ENCODE measurements at regions not wholly inside any gene's neighbourhood (a gene's known extent, or its start where the extent isn't known, plus 50 kb on each side); places are given as distances from the start of the nearest gene placed in this dataset.

DNA sequence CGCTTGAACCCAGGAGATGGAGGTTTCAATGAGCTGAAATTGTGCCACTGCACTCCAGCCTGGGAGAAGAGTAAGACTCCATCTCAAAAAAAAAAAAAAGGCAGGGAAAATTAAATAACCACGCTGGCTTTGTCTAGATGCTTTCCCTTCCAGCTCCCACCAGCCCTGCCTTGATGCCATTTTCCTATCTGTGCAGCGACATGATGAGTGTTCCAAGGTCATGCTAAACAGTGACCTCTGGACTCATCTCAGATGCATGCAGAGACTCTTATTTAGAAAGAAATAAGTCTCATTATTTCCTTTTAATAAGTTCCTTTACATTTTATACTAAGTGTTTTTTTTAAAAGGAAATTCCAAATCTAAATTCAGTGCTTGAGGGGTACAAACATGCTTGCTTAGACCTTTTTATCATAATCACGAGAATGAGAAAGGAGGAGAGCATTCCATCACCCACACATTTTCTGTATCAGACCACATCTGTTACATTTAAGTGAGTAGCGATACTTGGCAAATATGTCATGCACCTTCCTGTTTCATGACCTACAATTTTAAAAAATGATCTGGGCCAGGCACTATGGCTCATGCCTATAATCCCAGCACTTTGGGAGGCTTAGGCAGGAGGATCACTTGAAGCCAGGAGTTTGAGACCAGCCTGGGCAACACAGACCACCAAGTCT is 101.1 kb upstream of the RREB1 start:
- TF ChIP-seq POLR2A (IDR thresholded peaks at IDR 0.05) = no peak
- TF ChIP-seq POLR2AphosphoS5 (IDR thresholded peaks at IDR 0.05) = no peak
- TF ChIP-seq, protein P1, sequence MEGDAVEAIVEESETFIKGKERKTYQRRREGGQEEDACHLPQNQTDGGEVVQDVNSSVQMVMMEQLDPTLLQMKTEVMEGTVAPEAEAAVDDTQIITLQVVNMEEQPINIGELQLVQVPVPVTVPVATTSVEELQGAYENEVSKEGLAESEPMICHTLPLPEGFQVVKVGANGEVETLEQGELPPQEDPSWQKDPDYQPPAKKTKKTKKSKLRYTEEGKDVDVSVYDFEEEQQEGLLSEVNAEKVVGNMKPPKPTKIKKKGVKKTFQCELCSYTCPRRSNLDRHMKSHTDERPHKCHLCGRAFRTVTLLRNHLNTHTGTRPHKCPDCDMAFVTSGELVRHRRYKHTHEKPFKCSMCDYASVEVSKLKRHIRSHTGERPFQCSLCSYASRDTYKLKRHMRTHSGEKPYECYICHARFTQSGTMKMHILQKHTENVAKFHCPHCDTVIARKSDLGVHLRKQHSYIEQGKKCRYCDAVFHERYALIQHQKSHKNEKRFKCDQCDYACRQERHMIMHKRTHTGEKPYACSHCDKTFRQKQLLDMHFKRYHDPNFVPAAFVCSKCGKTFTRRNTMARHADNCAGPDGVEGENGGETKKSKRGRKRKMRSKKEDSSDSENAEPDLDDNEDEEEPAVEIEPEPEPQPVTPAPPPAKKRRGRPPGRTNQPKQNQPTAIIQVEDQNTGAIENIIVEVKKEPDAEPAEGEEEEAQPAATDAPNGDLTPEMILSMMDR (IDR thresholded peaks at IDR 0.05 in 8 of 11, conservative IDR thresholded peaks at IDR 0.05 in 3 of 11) = no peak
- intact Hi-C loops (cut with DNase I; ENCODE audit: low total_unique reads) = no loop called here
- Histone ChIP-seq H3K36me3 (no peaks in the 10 kb centered on the region), H3K27me3 (replicated peaks in 1 of 7) (no peaks in the 10 kb centered on the region), H3K27ac (no peak overlapping the region), H3K4me3 (no peak overlapping the region), H3K4me1 (no peaks in the 10 kb centered on the region), H3K9me3 (no peaks in the 10 kb centered on the region)
- DNase-seq = no peak
- 57 to 71% (median 70%) methylated on average over 5 of the region's 5 CpGs for WGBS, 5 donors

DNA sequence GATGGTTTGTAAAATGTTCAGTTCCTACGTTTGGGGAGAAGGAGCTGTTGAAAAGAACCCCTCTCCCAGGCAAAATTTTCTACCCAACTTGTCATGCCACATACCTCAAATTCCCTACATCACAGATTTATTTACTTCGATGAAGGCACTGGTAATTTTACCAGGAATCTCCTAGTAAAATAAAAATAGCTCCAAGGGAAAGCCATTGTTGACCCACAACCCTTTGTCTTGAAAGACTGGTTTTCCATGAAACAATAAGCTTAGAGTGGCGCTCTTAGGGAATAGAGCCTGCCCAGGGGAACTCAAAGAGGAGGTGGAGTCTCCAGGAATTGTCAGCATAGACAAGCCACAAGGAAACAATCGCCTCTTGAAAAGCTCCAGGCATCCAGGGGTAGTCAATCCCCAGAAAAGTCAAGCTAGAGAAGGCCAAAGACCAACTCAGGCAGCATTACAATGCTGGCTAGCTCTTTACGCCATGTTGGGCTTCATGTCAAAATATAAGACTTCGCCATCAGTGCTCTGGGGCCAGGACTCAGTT is 99.2 kb upstream of the RREB1 start:
- WGBS, 5 donors = 67 to 81% (median 80%) methylated on average over 6 of the region's 6 CpGs
- H3K4me1 ChIP-seq = no peaks in the 10 kb centered on the region
- TF ChIP-seq POLR2A (IDR thresholded peaks at IDR 0.05) (no peak), POLR2AphosphoS5 (IDR thresholded peaks at IDR 0.05) (no peak)
- TF ChIP-seq, protein P1 (IDR thresholded peaks at IDR 0.05 in 8 of 11, conservative IDR thresholded peaks at IDR 0.05 in 3 of 11) = no peak
- intact Hi-C loops (cut with DNase I; ENCODE audit: low total_unique reads) = no loop called here
- no peak overlapping the region for H3K4me3 ChIP-seq
- DNase-seq = no peak
- no peak overlapping the region for H3K27ac ChIP-seq
- no peaks in the 10 kb centered on the region for H3K9me3 ChIP-seq
- no peaks in the 10 kb centered on the region for H3K27me3 ChIP-seq (replicated peaks in 1 of 7)
- H3K36me3 ChIP-seq = no peaks in the 10 kb centered on the region

DNA sequence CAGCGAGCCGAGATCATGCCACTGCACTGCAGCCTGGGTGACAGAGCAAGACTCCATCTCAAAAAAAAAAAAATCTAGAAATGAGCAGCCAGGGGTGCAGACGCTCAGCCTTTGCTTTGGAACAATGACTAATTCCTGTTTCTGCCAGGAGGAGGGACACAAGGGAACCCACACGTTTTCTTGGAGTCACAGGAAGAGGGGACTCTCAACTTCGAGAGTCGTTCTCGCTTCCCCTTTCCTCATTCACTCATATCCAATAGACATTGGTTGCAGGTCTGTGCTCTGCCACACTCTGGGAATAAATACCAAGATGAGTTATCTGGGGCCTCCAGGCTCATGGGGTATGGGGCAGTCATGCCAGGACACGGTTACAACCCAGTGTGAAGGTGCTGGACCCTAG is 91.5 kb upstream of the RREB1 start:
- intact Hi-C loops (cut with DNase I; ENCODE audit: low total_unique reads) = no loop called here
- 56 to 64% (median 61%) methylated on average over 8 of the region's 8 CpGs for WGBS, 5 donors
- H3K27ac ChIP-seq = no peak overlapping the region
- no peak for TF ChIP-seq POLR2A (IDR thresholded peaks at IDR 0.05)
- TF ChIP-seq, protein P1 (IDR thresholded peaks at IDR 0.05 in 8 of 11, conservative IDR thresholded peaks at IDR 0.05 in 3 of 11) = no peak
- TF ChIP-seq POLR2AphosphoS5 (IDR thresholded peaks at IDR 0.05) = no peak
- no peak for DNase-seq
- H3K36me3 ChIP-seq = no peaks in the 10 kb centered on the region
- H3K9me3 ChIP-seq = no peaks in the 10 kb centered on the region
- no peak overlapping the region for H3K4me3 ChIP-seq
- no peaks in the 10 kb centered on the region for H3K27me3 ChIP-seq (replicated peaks in 1 of 7)
- H3K4me1 ChIP-seq = no peaks in the 10 kb centered on the region

DNA sequence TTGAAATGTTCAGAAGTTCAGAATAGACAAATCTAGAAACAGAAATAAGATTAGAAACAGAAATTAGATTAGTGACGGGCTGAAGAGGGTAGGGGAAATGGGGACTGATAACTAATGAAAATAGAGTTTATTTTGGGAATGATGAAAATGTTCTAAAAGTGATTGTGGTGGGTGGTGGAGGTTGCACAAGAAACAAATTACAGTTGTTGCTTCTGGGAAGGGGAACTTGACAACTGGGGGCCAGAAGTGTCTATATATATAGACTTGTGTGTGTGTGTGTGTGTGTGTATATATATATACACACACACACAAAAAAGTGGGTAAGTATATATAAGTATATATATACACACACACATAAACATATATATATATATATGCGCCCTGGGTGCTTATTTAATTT is 86.5 kb upstream of the RREB1 start:
- Histone ChIP-seq H3K27ac (no peak overlapping the region), H3K9me3 (no peaks in the 10 kb centered on the region), H3K4me1 (no peaks in the 10 kb centered on the region), H3K36me3 (no peaks in the 10 kb centered on the region), H3K27me3 (replicated peaks in 1 of 7) (no peaks in the 10 kb centered on the region), H3K4me3 (no peak overlapping the region)
- TF ChIP-seq, protein P1 (IDR thresholded peaks at IDR 0.05 in 8 of 11, conservative IDR thresholded peaks at IDR 0.05 in 3 of 11) = no peak
- no peak for TF ChIP-seq POLR2AphosphoS5 (IDR thresholded peaks at IDR 0.05)
- no peak for TF ChIP-seq POLR2A (IDR thresholded peaks at IDR 0.05)
- intact Hi-C loops (cut with DNase I; ENCODE audit: low total_unique reads) = no loop called here
- no peak for DNase-seq
- WGBS, 5 donors = 59 to 79% (median 74%) methylated on average over 2 of the region's 2 CpGs
